Brain microvascular endothelial cell (primary cell): ENCODE measurements at regions not wholly inside any gene's neighbourhood (a gene's known extent, or its start where the extent isn't known, plus 50 kb on each side); places are given as distances from the start of the nearest gene placed in this dataset.

Experiments used
- DNase-seq: peaks from one replicate; pipeline ENCODE4 v3.0.0-alpha.2; 2020
- H3K27ac ChIP-seq: fragments of 250-450 bp; sonication (Bioruptor Pico); 2 replicates; pipeline ENCODE4 v1.5.1; 2020; ENCODE audit warnings: mild to moderate bottlenecking, moderate library complexity
- H3K27me3 ChIP-seq: fragments of 250-450 bp; sonication (Bioruptor Pico); replicated peaks from 2 replicates; pipeline ENCODE4 v1.5.1; 2020; ENCODE audit warnings: mild to moderate bottlenecking
- H3K36me3 ChIP-seq: fragments of 250-450 bp; sonication (Bioruptor Pico); replicated peaks from 2 replicates; pipeline ENCODE4 v1.5.1; 2020; ENCODE audit warnings: mild to moderate bottlenecking
- H3K4me3 ChIP-seq: 2 replicates; pipeline ENCODE4 v1.5.1; 2011; ENCODE audit warnings: low read depth, mild to moderate bottlenecking, control low read depth, low read length, moderate library complexity
- in situ Hi-C: cut with HindIII; loops from 2 replicates; pipeline ENCODE4 v1.10.0; 2017; ENCODE audit warnings: low sequenced_read_pairs, low pct_ligation_motif_present
- TF ChIP-seq, protein P1 (sequence below): IDR thresholded peaks from 2 replicates; pipeline ENCODE4 v1.5.1; 2011; ENCODE audit warnings: low read depth, mild to moderate bottlenecking, moderate library complexity, low read length, control low read depth, inconsistent platforms; ENCODE audit errors: missing control alignments

- Histone ChIP-seq H3K4me3 (no peak overlapping the region), H3K27me3 (no peaks in the 10 kb centered on the region), H3K27ac (no peak overlapping the region), H3K36me3 (no peaks in the 10 kb centered on the region)
- in situ Hi-C loops: no loop called here
- TF ChIP-seq, protein P1, sequence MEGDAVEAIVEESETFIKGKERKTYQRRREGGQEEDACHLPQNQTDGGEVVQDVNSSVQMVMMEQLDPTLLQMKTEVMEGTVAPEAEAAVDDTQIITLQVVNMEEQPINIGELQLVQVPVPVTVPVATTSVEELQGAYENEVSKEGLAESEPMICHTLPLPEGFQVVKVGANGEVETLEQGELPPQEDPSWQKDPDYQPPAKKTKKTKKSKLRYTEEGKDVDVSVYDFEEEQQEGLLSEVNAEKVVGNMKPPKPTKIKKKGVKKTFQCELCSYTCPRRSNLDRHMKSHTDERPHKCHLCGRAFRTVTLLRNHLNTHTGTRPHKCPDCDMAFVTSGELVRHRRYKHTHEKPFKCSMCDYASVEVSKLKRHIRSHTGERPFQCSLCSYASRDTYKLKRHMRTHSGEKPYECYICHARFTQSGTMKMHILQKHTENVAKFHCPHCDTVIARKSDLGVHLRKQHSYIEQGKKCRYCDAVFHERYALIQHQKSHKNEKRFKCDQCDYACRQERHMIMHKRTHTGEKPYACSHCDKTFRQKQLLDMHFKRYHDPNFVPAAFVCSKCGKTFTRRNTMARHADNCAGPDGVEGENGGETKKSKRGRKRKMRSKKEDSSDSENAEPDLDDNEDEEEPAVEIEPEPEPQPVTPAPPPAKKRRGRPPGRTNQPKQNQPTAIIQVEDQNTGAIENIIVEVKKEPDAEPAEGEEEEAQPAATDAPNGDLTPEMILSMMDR: no peak
- DNase-seq: peak; percentile 6
Measured at GRCh38 chr6:15953152-15953880, 175.6 kb upstream of the MYLIP start.

DNA sequence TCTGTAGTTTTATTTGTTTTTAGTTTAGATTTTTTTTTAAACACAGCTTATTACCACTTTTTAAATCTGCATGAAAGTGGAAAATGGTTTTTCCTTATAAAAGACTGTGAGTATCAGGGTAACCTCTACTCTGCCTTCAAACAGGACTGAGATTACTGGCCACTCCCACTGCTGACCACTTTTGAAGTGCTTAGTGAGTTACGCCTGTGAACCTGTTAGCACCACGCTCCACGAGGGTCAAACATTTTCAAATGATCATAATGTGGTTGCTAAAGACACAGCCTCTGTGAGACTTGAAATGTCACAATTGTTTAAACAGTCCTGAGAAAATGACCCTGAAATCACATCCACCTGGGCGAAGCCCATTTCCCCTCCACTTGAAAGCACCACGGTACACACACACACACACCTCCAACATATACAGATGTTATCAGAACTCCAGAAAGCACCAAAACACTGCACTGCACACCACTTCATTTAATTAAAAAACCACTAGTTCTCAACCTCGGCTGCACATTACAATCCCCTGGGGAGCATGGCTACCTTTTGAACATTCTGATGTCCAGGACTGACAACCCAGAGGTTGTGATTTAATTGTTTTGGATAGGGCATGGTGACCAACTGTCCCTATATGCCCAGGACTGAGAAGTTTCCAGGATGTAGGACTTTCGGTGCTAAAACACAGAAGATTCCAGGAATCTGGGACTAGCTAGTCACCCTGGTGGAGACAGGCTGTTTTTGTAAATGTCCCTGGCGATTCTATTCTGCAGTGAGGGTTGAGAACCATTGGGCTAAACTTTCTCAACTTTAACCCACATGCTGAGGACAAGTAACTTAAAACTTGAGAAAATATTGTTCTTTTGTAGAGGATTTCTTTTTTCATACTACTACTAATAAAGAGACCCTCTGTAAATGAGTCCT lies 176.4 kb upstream of the MYLIP start:
- Histone ChIP-seq H3K4me3 (no peak overlapping the region), H3K27ac (no peak overlapping the region), H3K27me3 (no peaks in the 10 kb centered on the region), H3K36me3 (no peaks in the 10 kb centered on the region)
- DNase-seq: no peak
- in situ Hi-C loops: no loop called here
- TF ChIP-seq, protein P1: no peak

GRCh38 chr6:15950962-15951569 lies 177.8 kb upstream of the MYLIP start:
- in situ Hi-C loops: no loop called here
- DNase-seq: no peak
- H3K27ac ChIP-seq: no peak overlapping the region
- H3K27me3 ChIP-seq: no peaks in the 10 kb centered on the region
- no peak overlapping the region for H3K4me3 ChIP-seq
- H3K36me3 ChIP-seq: no peaks in the 10 kb centered on the region
- TF ChIP-seq, protein P1: no peak

DNA sequence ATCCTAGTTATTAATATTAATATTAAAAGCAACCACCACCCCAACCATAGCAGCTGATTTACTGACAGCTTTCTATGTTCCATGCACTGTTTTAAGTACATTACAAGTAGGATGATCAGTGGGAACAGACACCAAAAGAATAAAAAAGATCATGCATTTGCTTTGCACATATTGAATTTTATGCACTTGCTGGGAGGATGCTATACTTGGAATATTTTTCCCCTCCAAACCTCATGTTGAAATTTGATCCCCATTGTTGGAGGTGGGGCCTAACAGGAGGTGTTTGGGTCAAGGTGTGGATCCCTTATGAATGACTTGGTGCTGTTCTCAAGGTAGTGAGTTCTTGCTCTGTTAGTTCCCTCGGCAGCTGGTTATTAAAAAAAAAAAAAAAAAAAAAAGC lies 178.9 kb upstream of the MYLIP start:
- Histone ChIP-seq H3K27me3 (no peaks in the 10 kb centered on the region), H3K4me3 (no peak overlapping the region), H3K27ac (no peak overlapping the region), H3K36me3 (no peaks in the 10 kb centered on the region)
- DNase-seq: no peak
- in situ Hi-C loops: no loop called here
- TF ChIP-seq, protein P1: no peak

DNA sequence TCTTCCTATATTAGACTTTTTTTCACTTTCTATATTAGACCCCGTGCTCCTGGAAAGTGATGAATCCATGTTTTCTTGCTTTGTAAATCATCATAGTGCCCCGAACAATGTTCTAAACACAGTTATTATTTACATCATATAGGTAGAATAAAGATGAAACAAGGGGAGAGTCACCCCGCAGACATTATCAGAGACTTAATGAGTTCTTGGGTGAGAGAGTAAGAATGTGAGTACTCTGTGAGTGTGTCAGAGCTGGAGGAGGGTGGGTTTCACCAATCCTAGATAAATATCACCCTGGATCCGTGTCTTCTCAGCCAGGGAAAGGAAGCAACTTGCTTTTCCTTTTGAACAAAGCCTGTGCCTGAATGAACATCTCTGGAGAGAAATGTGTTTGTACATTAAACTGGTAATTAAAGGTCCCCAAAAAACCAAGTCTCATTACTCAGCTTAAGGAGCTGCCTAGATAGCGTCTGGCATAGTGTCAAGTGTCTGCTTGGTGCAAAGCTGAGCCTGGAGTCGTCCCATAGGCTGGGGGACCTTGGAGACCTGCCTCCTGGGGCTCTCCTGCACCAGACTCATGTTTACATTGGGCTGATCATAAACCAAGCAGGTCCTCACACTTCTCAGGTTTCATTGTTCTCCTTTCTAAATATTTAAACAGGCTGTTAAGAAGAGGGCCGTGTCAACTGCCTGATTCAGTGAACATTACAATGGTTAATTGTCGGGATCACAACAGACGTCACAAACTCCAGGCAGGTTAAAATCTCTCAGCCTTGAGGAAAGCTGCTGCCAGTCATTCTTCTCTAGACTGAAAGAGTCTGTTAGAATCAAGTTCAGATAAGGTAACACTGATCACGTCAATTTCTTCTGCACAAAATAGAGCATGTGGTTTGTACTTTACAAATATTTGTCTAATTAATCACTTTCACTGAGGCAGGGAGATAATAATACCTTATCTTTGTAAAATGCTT lies 179.7 kb upstream of the MYLIP start:
- Histone ChIP-seq H3K27me3 (no peaks in the 10 kb centered on the region), H3K27ac (no peak overlapping the region), H3K36me3 (no peaks in the 10 kb centered on the region), H3K4me3 (no peak overlapping the region)
- DNase-seq: peak; percentile 2
- in situ Hi-C loops: no loop called here
- TF ChIP-seq, protein P1: no peak
